ENCODE measurements at regions not wholly inside any gene's neighbourhood (a gene's known extent, or its start where the extent isn't known, plus 50 kb on each side); places are given as distances from the start of the nearest gene placed in this dataset.
"Not testable (repeated sequence)": the region's sequence is repeated elsewhere in the genome, so short reads cannot be mapped to it uniquely, and the experiment has no call there.

GRCh38 chr16:29296176-29296575, 110.3 kb downstream of the NPIPB11 start:
- H3K4me3 ChIP-seq, H3K27ac ChIP-seq, H3K27me3 ChIP-seq, H3K36me3 ChIP-seq, H3K9me3 ChIP-seq, ATAC-seq: not testable (repeated sequence)
- H3K4me1 ChIP-seq, result peaks cover 4 to 32% (median 7%) of the 10 kb centered on the region in 3 donors
- 90% methylated on average over 2 of the region's 11 CpGs; no CpG with 5 or more reads in 1 of the 2 donors for WGBS, 2 donors (ENCODE audit: low coverage in 1 of 2)

GRCh38 chr16:29294951-29295795, 111.3 kb downstream of the NPIPB11 start:
- not testable (repeated sequence) for H3K36me3 ChIP-seq, H3K9me3 ChIP-seq, H3K4me3 ChIP-seq, H3K27me3 ChIP-seq, H3K27ac ChIP-seq, ATAC-seq
- peaks cover 4 to 34% (median 12%) of the 10 kb centered on the region in 3 donors for H3K4me1 ChIP-seq
- WGBS, 2 donors (ENCODE audit: low coverage in 1 of 2), result 94% methylated on average over 10 to 13 of the region's 21 CpGs

DNA sequence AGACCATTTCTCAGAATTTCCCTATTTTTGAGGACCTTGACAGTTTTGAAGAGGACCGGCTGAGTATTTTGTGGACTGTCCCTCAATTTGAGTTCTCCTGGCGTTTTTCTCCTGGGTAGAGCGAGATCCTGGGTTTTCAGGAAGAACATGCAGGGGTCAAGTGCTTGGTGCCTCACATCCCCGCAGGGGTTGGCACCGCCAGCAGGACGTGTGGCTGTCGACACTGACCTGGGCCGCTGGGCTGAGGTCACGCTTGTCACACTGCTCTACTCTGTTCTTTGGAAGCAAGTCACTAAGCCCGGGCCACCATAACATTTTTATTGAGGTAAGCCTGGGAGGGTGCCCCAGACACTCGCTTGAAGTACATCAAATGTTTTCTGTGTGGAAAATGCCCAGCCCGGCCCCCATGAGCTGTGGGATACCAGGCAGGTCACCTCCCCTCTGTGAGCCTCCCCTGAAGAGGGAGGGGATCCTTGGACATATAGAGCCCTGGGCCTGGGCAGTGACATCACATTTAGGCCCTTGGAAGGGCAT, 112.0 kb downstream of the NPIPB11 start:
- WGBS, 2 donors (ENCODE audit: low coverage in 1 of 2), result 96% methylated on average over 3 of the region's 12 CpGs; no CpG with 5 or more reads in 1 of the 2 donors
- not testable (repeated sequence) for H3K27me3 ChIP-seq, H3K4me3 ChIP-seq, H3K9me3 ChIP-seq, ATAC-seq, H3K27ac ChIP-seq, H3K36me3 ChIP-seq
- peaks cover 4 to 39% (median 13%) of the 10 kb centered on the region in 3 donors for H3K4me1 ChIP-seq

DNA sequence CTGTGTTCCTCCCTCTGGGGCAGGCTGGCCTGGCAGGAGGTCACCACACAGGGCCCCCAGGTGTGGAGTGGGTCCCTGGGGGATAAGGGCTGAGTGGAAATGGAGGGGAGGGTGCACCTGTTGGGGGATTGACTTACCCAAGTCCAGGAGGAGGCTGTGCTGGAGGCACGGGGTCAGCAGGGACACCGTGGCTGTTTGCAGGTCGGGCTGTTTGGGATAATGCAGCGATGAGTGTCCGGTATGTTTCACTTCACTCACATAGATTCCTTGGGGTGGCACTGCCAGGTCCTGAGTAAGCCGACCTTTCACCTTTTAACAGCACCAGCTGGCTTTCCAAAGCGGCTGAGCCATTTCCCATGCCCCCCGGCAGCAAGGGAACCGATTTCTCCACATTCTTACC, 113.0 kb downstream of the NPIPB11 start:
- H3K4me3 ChIP-seq, H3K9me3 ChIP-seq, ATAC-seq, H3K36me3 ChIP-seq, H3K27me3 ChIP-seq: not testable (repeated sequence)
- H3K27ac ChIP-seq, result peak overlapping the region in 1 of 4 donors; percentile 44
- 100% methylated on average over 1 of the region's 9 CpGs; no CpG with 5 or more reads in 1 of the 2 donors for WGBS, 2 donors (ENCODE audit: low coverage in 1 of 2)
- peaks cover 4 to 48% (median 22%) of the 10 kb centered on the region in 3 donors for H3K4me1 ChIP-seq

GRCh38 chr16:29292952-29293471, 113.5 kb downstream of the NPIPB11 start:
- Histone ChIP-seq H3K27ac (peak overlapping the region in 1 of 4 donors; percentile 44), H3K4me1 (peaks cover 4 to 54% (median 26%) of the 10 kb centered on the region in 3 donors)
- not testable (repeated sequence) for ATAC-seq, H3K27me3 ChIP-seq, H3K4me3 ChIP-seq, H3K9me3 ChIP-seq, H3K36me3 ChIP-seq
- no CpG with 5 or more reads among the region's 24 CpGs for WGBS, 2 donors (ENCODE audit: low coverage in 1 of 2)

GRCh38 chr16:29291329-29292271, 114.9 kb downstream of the NPIPB11 start:
- not testable (repeated sequence) for H3K27me3 ChIP-seq, ATAC-seq, H3K9me3 ChIP-seq, H3K36me3 ChIP-seq
- Histone ChIP-seq H3K4me3 (peak overlapping the region in 1 of 2 donors; percentile 38), H3K4me1 (peaks cover 4 to 66% (median 26%) of the 10 kb centered on the region in 3 donors), H3K27ac (peak overlapping the region in 3 of 4 donors; percentile 76 to 87 (median 77))
- 50 to 87% methylated on average over 2 to 6 of the region's 30 CpGs for WGBS, 2 donors (ENCODE audit: low coverage in 1 of 2)

- Histone ChIP-seq H3K27ac (peak overlapping the region in 3 of 4 donors; percentile 76 to 87 (median 77)), H3K36me3 (no peaks in the 10 kb centered on the region), H3K9me3 (no peaks in the 10 kb centered on the region), H3K4me1 (peaks cover 4 to 66% (median 26%) of the 10 kb centered on the region in 3 donors), H3K4me3 (peak overlapping the region in 1 of 2 donors; percentile 38), H3K27me3 (no peaks in the 10 kb centered on the region)
- no CpG with 5 or more reads among the region's 24 CpGs for WGBS, 2 donors (ENCODE audit: low coverage in 1 of 2)
- peak; percentile 93 for ATAC-seq
- TF ChIP-seq POLR2A (IDR thresholded peaks at IDR 0.05) (no peak), POLR2AphosphoS5 (IDR thresholded peaks at IDR 0.05) (peak; percentile 86)
Measured at GRCh38 chr16:29290631-29291247, 115.8 kb downstream of the NPIPB11 start.

- not testable (repeated sequence) for ATAC-seq, H3K27me3 ChIP-seq, H3K36me3 ChIP-seq, H3K9me3 ChIP-seq
- H3K4me1 ChIP-seq, result peaks cover 4 to 74% (median 26%) of the 10 kb centered on the region in 3 donors
- no CpG with 5 or more reads among the region's 13 CpGs for WGBS, 2 donors (ENCODE audit: low coverage in 1 of 2)
- H3K27ac ChIP-seq, result peak overlapping the region in 3 of 4 donors; percentile 76 to 87 (median 76)
- H3K4me3 ChIP-seq, result peak overlapping the region in 1 of 2 donors; percentile 38
Measured at GRCh38 chr16:29289516-29290239, 116.8 kb downstream of the NPIPB11 start.
